ENCODE measurements at regions not wholly inside any gene's neighbourhood (a gene's known extent, or its start where the extent isn't known, plus 50 kb on each side); places are given as distances from the start of the nearest gene placed in this dataset.
"Not testable (repeated sequence)": the region's sequence is repeated elsewhere in the genome, so short reads cannot be mapped to it uniquely, and the experiment has no call there.

- no TSS peak for BruUV-seq (replicated peaks)
- peaks cover 13% of the 10 kb centered on the region for H3K9me3 ChIP-seq (ENCODE audit: low read depth, low read length, poor library complexity, severe bottlenecking)
- intact Hi-C loops (cut with micrococcal nuclease; ENCODE audit: unreplicated experiment) = no loop called here
- POLR2A ChIA-PET (ENCODE audit: low non-redundant PET) = no interaction called here
- H3K4me1 ChIP-seq (ENCODE audit: insufficient read depth, low read length, poor library complexity, severe bottlenecking) = no peaks in the 10 kb centered on the region
- H3K27me3 ChIP-seq (replicated peaks; ENCODE audit: insufficient read depth, low read depth, low read length, poor library complexity) = no peaks in the 10 kb centered on the region
- no peak overlapping the region for H3K27ac ChIP-seq (ENCODE audit: low read depth, low read length, poor library complexity, severe bottlenecking)
- no peak overlapping the region for H3K4me3 ChIP-seq (ENCODE audit: low read depth, low read length, poor library complexity, severe bottlenecking)
- no peak for DNase-seq (ENCODE audit: low spot score)
- no peak for TF ChIP-seq CTCF (conservative IDR thresholded peaks at IDR 0.05; ENCODE audit: low read depth, low read length)
- TF ChIP-seq EZH2 (IDR thresholded peaks at IDR 0.05; ENCODE audit: borderline replicate concordance, low read depth, low read length, poor library complexity, severe bottlenecking) = no peak
- CTCF ChIA-PET = no interaction called here
- no peaks in the 10 kb centered on the region for H3K36me3 ChIP-seq (ENCODE audit: insufficient read depth, low read length, poor library complexity, severe bottlenecking)
Observed at GRCh38 chrX:750263-750662, 119.7 kb downstream of the SHOX start.

DNA sequence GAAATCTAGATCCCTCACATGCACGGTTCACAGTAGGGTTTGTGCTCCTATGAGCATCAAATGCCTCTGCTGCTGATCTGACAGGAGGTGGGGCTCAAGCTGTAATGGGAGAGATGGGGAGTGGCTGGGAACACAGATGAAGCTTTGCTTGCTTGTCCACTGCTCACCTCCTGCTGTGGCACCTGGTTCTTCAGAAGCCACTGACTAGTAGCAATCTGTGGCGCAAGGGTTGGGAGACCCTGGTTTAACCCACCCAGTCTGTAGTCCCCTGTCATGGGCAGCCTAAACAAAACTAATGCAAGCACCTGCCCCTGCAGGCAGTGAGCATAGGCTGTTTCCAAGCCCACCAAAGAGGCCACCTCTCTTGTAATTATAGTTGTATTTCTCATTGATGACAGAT lies 116.6 kb downstream of the SHOX start:
- Histone ChIP-seq H3K36me3 (ENCODE audit: insufficient read depth, low read length, poor library complexity, severe bottlenecking) (no peaks in the 10 kb centered on the region), H3K4me3 (ENCODE audit: low read depth, low read length, poor library complexity, severe bottlenecking) (no peak overlapping the region), H3K27me3 (replicated peaks; ENCODE audit: insufficient read depth, low read depth, low read length, poor library complexity) (no peaks in the 10 kb centered on the region), H3K27ac (ENCODE audit: low read depth, low read length, poor library complexity, severe bottlenecking) (no peak overlapping the region), H3K9me3 (ENCODE audit: low read depth, low read length, poor library complexity, severe bottlenecking) (peaks cover 16% of the 10 kb centered on the region), H3K4me1 (ENCODE audit: insufficient read depth, low read length, poor library complexity, severe bottlenecking) (no peaks in the 10 kb centered on the region)
- ChIA-PET CTCF (no interaction called here), POLR2A (ENCODE audit: low non-redundant PET) (no interaction called here)
- no TSS peak for BruUV-seq (replicated peaks)
- no peak for DNase-seq (ENCODE audit: low spot score)
- intact Hi-C loops (cut with micrococcal nuclease; ENCODE audit: unreplicated experiment) = no loop called here
- no peak for TF ChIP-seq CTCF (conservative IDR thresholded peaks at IDR 0.05; ENCODE audit: low read depth, low read length)

DNA sequence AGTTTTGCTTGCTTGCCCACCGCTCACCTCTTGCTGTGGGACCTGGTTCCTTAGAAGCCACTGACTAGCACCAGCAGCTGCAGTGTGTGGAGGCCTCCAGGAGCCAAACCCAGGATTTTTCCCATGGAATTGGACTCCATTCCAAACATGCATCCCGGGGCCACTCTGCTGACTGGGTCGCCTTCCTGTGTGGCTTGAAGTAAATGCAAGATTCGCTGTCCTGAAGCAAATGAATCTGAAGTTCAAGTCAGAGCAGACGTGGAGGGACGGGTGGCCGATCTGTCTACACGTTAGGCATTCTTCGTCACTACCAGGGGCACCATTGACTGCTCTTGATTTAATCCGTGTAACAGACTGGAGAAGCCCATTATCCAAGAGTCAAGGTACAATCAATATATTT lies 109.0 kb downstream of the SHOX start:
- Histone ChIP-seq H3K4me3 (ENCODE audit: low read depth, low read length, poor library complexity, severe bottlenecking) (no peak overlapping the region), H3K9me3 (ENCODE audit: low read depth, low read length, poor library complexity, severe bottlenecking) (peaks cover 8% of the 10 kb centered on the region), H3K36me3 (ENCODE audit: insufficient read depth, low read length, poor library complexity, severe bottlenecking) (no peaks in the 10 kb centered on the region), H3K4me1 (ENCODE audit: insufficient read depth, low read length, poor library complexity, severe bottlenecking) (no peaks in the 10 kb centered on the region), H3K27ac (ENCODE audit: low read depth, low read length, poor library complexity, severe bottlenecking) (no peak overlapping the region), H3K27me3 (replicated peaks; ENCODE audit: insufficient read depth, low read depth, low read length, poor library complexity) (no peaks in the 10 kb centered on the region)
- no TSS peak for BruUV-seq (replicated peaks)
- intact Hi-C loops (cut with micrococcal nuclease; ENCODE audit: unreplicated experiment) = no loop called here
- CTCF ChIA-PET = no interaction called here
- POLR2A ChIA-PET (ENCODE audit: low non-redundant PET) = no interaction called here
- no peak for DNase-seq (ENCODE audit: low spot score)
- TF ChIP-seq CTCF (conservative IDR thresholded peaks at IDR 0.05; ENCODE audit: low read depth, low read length) (no peak), EZH2 (IDR thresholded peaks at IDR 0.05; ENCODE audit: borderline replicate concordance, low read depth, low read length, poor library complexity, severe bottlenecking) (no peak)

DNA sequence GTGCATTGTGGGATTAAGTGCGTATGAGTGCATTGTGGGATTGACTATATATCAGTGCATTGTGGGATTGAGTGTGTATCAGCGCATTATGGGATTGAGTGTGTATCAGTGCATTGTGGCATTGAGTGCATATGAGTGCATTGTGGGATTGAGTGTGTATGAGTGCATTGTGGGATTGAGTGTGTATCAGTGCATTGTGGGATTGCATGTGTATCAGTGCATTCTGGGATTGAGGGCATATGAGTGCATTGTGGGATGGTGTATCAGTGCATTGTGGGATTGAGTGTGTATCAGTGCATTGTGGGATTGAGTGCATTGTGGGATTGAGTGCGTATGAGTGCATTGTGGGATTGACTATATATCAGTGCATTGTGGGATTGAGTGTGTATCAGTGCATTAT lies 106.4 kb downstream of the SHOX start:
- H3K27ac ChIP-seq (ENCODE audit: low read depth, low read length, poor library complexity, severe bottlenecking); CTCF ChIA-PET; H3K4me3 ChIP-seq (ENCODE audit: low read depth, low read length, poor library complexity, severe bottlenecking); DNase-seq (ENCODE audit: low spot score); H3K36me3 ChIP-seq (ENCODE audit: insufficient read depth, low read length, poor library complexity, severe bottlenecking); H3K27me3 ChIP-seq (replicated peaks; ENCODE audit: insufficient read depth, low read depth, low read length, poor library complexity); H3K9me3 ChIP-seq (ENCODE audit: low read depth, low read length, poor library complexity, severe bottlenecking); intact Hi-C loops (cut with micrococcal nuclease; ENCODE audit: unreplicated experiment); BruUV-seq (replicated peaks); H3K4me1 ChIP-seq (ENCODE audit: insufficient read depth, low read length, poor library complexity, severe bottlenecking); POLR2A ChIA-PET (ENCODE audit: low non-redundant PET): not testable (repeated sequence)

All from A673 (cell line).